Epithelial cell of esophagus (primary cell): ENCODE measurements at regions not wholly inside any gene's neighbourhood (a gene's known extent, or its start where the extent isn't known, plus 50 kb on each side); places are given as distances from the start of the nearest gene placed in this dataset.

Source experiments
- DNase-seq: peaks from one replicate; pipeline ENCODE4 v3.0.0; 2010; ENCODE audit warnings: low read depth
- H3K4me3 ChIP-seq: 2 replicates; pipeline ENCODE4 v1.5.1; 2011; ENCODE audit warnings: mild to moderate bottlenecking, low read length, control low read depth
- TF ChIP-seq, protein P1 (sequence below): IDR thresholded peaks from 2 replicates; pipeline ENCODE4 v1.5.1; 2011; ENCODE audit warnings: low read depth, mild to moderate bottlenecking, low read length, control low read depth, inconsistent platforms; ENCODE audit not compliant: insufficient read depth; ENCODE audit errors: missing control alignments

DNA sequence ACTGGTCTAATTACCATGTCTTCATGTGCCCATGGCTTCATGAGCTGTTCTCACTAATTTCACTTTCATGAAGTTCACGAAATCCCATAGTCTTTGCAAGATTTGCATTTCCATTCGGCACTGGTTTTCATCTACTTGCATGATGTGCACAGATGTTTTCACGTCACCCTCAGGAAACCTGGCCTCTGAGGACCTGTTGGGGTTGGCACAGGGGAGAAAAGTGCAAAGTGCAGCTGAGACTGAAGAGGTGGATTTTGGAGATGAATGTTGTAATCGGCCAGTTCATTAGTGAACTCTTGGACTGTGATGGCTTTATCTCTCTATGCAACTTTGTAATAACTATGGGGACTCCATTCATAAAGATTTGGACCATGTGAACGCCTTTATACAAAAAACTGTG lies 80.2 kb upstream of the SULF2 start:
- no peak overlapping the region for H3K4me3 ChIP-seq
- TF ChIP-seq, protein P1, sequence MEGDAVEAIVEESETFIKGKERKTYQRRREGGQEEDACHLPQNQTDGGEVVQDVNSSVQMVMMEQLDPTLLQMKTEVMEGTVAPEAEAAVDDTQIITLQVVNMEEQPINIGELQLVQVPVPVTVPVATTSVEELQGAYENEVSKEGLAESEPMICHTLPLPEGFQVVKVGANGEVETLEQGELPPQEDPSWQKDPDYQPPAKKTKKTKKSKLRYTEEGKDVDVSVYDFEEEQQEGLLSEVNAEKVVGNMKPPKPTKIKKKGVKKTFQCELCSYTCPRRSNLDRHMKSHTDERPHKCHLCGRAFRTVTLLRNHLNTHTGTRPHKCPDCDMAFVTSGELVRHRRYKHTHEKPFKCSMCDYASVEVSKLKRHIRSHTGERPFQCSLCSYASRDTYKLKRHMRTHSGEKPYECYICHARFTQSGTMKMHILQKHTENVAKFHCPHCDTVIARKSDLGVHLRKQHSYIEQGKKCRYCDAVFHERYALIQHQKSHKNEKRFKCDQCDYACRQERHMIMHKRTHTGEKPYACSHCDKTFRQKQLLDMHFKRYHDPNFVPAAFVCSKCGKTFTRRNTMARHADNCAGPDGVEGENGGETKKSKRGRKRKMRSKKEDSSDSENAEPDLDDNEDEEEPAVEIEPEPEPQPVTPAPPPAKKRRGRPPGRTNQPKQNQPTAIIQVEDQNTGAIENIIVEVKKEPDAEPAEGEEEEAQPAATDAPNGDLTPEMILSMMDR: no peak
- no peak for DNase-seq

GRCh38 chr20:47863981-47864380 lies 78.7 kb upstream of the SULF2 start:
- TF ChIP-seq, protein P1: no peak
- H3K4me3 ChIP-seq: no peak overlapping the region
- no peak for DNase-seq

DNA sequence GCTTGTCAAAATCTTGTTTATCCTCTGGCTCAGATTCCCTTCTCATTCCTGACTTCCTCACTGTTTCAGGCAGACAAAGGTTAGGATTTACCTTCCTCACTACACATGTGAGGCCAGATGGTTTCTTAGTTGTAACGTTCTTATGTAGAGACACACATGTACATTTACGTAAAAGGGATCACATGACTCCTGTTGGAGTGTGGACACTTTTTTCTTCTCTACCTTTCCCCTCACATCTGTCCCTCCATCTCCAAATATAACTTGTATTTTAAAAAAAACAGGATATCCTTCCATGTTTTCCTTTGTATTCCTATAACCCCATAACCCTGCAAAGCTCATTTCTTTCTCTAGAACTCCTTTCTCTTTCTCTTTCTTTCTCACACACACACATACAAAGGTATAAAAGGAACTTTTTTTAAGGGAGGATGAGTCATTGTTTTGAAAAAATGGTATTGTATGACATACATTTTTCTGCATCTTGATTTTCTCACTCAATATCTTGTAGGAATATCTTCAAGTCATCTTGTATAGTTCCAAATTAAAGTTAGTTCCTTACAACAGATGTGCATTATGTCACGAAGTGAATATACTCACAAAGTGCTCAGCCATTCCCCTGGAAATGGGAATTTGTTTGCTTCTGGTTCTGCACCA lies 78.2 kb upstream of the SULF2 start:
- no peak overlapping the region for H3K4me3 ChIP-seq
- DNase-seq: no peak
- TF ChIP-seq, protein P1: no peak

DNA sequence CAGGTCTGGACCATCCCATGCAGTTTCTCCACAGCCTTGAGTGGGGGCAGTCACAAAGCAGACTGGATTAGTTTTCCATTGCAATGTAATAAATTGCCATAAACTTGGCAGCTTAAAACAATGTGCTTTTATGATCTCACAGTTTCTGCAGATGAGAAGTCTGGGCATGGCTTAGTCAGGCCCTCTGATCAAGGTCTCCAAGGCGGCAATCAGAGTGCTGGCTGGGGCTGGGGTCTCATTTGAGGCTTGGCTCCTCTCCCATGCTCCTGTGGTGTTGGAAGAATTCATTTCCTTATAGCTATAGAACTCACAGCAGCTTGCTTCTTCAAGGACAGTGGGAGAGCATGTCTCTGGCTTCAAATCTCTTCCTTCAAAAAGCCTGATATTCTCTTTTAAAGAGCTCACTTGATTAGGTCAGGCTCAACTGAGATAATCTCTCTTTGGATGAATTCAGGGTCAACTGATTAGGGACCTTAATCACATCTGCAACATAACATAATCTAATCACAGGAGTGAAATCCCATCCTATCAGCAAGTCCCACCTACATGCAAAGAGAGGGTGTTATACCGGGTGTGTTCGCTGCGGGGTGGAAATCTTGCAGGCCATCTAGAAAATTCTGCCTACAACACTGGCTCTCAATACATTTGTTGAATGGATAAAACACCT lies 77.4 kb upstream of the SULF2 start:
- TF ChIP-seq, protein P1: no peak
- no peak for DNase-seq
- no peak overlapping the region for H3K4me3 ChIP-seq

DNA sequence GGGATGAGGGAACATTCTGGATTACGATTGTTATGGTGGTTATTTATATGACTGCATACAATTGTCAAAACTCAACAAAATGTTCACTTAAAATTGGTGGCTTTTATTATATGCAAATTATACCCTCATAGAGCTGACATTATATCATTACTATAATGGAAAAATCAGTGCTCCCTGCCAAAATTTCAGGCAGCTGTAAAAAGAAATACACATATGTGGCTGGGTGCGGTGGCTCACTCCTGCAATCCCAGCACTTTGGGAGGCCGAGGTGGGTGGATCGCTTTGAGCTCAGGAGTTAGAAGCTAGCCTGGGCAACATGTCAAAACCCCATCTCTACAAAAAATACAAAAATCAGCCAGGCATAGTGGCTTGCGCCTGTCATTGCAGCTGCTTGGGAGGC lies 75.8 kb upstream of the SULF2 start:
- TF ChIP-seq, protein P1: no peak
- no peak for DNase-seq
- H3K4me3 ChIP-seq: no peak overlapping the region

GRCh38 chr20:47860049-47860830 lies 75.0 kb upstream of the SULF2 start:
- TF ChIP-seq, protein P1: no peak
- no peak overlapping the region for H3K4me3 ChIP-seq
- DNase-seq: no peak
